ENCODE measurements at regions not wholly inside any gene's neighbourhood (a gene's known extent, or its start where the extent isn't known, plus 50 kb on each side); places are given as distances from the start of the nearest gene placed in this dataset.

GRCh38 chr9:135214054-135214640, 126.7 kb downstream of the OLFM1 start:
- ChIA-PET CTCF (no interaction called here), POLR2A (no interaction called here)
- Histone ChIP-seq H3K79me2 (ENCODE audit: control insufficient read depth, insufficient read depth, low read length) (no peaks in the 10 kb centered on the region), H3K27ac (ENCODE audit: low read length in 2 of 2) (no peak overlapping the region), H2AFZ (ENCODE audit: insufficient read depth, low read depth, low read length, poor library complexity, severe bottlenecking) (no peak overlapping the region), H3K9me3 (ENCODE audit: control extremely low read depth in 1 of 3, control insufficient read depth in 2 of 3, insufficient read depth in 1 of 3, low read length in 2 of 3) (peaks cover 0 to 39% (median 6%) of the 10 kb centered on the region in 3 donors), H3K9ac (ENCODE audit: low read length) (no peak overlapping the region), H3K4me3 (ENCODE audit: control extremely low read depth in 1 of 5, extremely low read depth in 1 of 5, insufficient read depth in 1 of 5, low read depth in 2 of 5, low read length in 4 of 5) (no peak overlapping the region), H4K20me1 (ENCODE audit: control insufficient read depth, insufficient read depth, low read length, poor library complexity, severe bottlenecking) (no peaks in the 10 kb centered on the region), H3K36me3 (replicated peaks in 1 of 2; ENCODE audit: control extremely low read depth in 1 of 2, control insufficient read depth in 1 of 2, extremely low read depth in 1 of 2, insufficient read depth in 2 of 2, low read length in 1 of 2) (no peaks in the 10 kb centered on the region), H3K4me1 (ENCODE audit: control insufficient read depth in 2 of 2, insufficient read depth in 2 of 2, low read length in 2 of 2) (no peaks in the 10 kb centered on the region), H3K27me3 (replicated peaks in 1 of 4; ENCODE audit: control extremely low read depth in 1 of 4, control insufficient read depth in 3 of 4, insufficient read depth in 4 of 4, low read length in 3 of 4) (no peaks in the 10 kb centered on the region), H3K4me2 (replicated peaks; ENCODE audit: low read depth, low read length, poor library complexity, severe bottlenecking) (no peak overlapping the region)
- intact Hi-C loops (cut with micrococcal nuclease), result no loop called here
- Mint-ChIP-seq H3K27me3 (peaks cover 10% of the 10 kb centered on the region), H3K4me1 (no peaks in the 10 kb centered on the region), H3K4me3 (no peak overlapping the region), H3K9me3 (ENCODE audit: insufficient read depth) (no peaks in the 10 kb centered on the region), H3K27ac (no peak overlapping the region)
- WGBS (ENCODE audit: insufficient coverage), result 89% methylated on average over 19 of the region's 19 CpGs
- TF ChIP-seq EZH2 (IDR thresholded peaks at IDR 0.05; ENCODE audit: borderline replicate concordance, insufficient read depth, low read depth, low read length, poor library complexity, severe bottlenecking), result no peak
- TF ChIP-seq CTCF (IDR thresholded peaks at IDR 0.05), result no peak
- ATAC-seq (ENCODE audit: low read depth), result no peak
- DNase-seq, result no peak

GRCh38 chr9:135214706-135215105, 127.2 kb downstream of the OLFM1 start:
- H3K4me3 Mint-ChIP-seq, result no peak overlapping the region
- Histone ChIP-seq H3K4me2 (replicated peaks; ENCODE audit: low read depth, low read length, poor library complexity, severe bottlenecking) (no peak overlapping the region), H3K4me3 (ENCODE audit: control extremely low read depth in 1 of 5, extremely low read depth in 1 of 5, insufficient read depth in 1 of 5, low read depth in 2 of 5, low read length in 4 of 5) (no peak overlapping the region), H3K27ac (ENCODE audit: low read length in 2 of 2) (no peak overlapping the region), H3K36me3 (replicated peaks in 1 of 2; ENCODE audit: control extremely low read depth in 1 of 2, control insufficient read depth in 1 of 2, extremely low read depth in 1 of 2, insufficient read depth in 2 of 2, low read length in 1 of 2) (no peaks in the 10 kb centered on the region), H3K9me3 (ENCODE audit: control extremely low read depth in 1 of 3, control insufficient read depth in 2 of 3, insufficient read depth in 1 of 3, low read length in 2 of 3) (peaks cover 0 to 35% (median 6%) of the 10 kb centered on the region in 3 donors), H3K27me3 (replicated peaks in 1 of 4; ENCODE audit: control extremely low read depth in 1 of 4, control insufficient read depth in 3 of 4, insufficient read depth in 4 of 4, low read length in 3 of 4) (no peaks in the 10 kb centered on the region), H3K4me1 (ENCODE audit: control insufficient read depth in 2 of 2, insufficient read depth in 2 of 2, low read length in 2 of 2) (no peaks in the 10 kb centered on the region), H3K9ac (ENCODE audit: low read length) (no peak overlapping the region), H4K20me1 (ENCODE audit: control insufficient read depth, insufficient read depth, low read length, poor library complexity, severe bottlenecking) (no peaks in the 10 kb centered on the region), H3K79me2 (ENCODE audit: control insufficient read depth, insufficient read depth, low read length) (no peaks in the 10 kb centered on the region), H2AFZ (ENCODE audit: insufficient read depth, low read depth, low read length, poor library complexity, severe bottlenecking) (no peak overlapping the region)
- no peak overlapping the region for H3K27ac Mint-ChIP-seq
- no peaks in the 10 kb centered on the region for H3K4me1 Mint-ChIP-seq
- no peak for ATAC-seq (ENCODE audit: low read depth)
- ChIA-PET POLR2A (no interaction called here), CTCF (no interaction called here)
- no peak for DNase-seq
- WGBS (ENCODE audit: insufficient coverage), result 79% methylated on average over 8 of the region's 11 CpGs
- no peaks in the 10 kb centered on the region for H3K9me3 Mint-ChIP-seq (ENCODE audit: insufficient read depth)
- TF ChIP-seq CTCF (IDR thresholded peaks at IDR 0.05) (no peak), EZH2 (IDR thresholded peaks at IDR 0.05; ENCODE audit: borderline replicate concordance, insufficient read depth, low read depth, low read length, poor library complexity, severe bottlenecking) (no peak)
- intact Hi-C loops (cut with micrococcal nuclease), result no loop called here
- H3K27me3 Mint-ChIP-seq, result peaks cover 10% of the 10 kb centered on the region
